Common myeloid progenitor, CD34-positive (primary cell): ENCODE measurements at regions not wholly inside any gene's neighbourhood (a gene's known extent, or its start where the extent isn't known, plus 50 kb on each side); places are given as distances from the start of the nearest gene placed in this dataset.

Experiments used
- CTCF ChIA-PET: fragments of 350-600 bp; sonication (Branson Sonifier 250); formaldehyde crosslinking; loops from one replicate; lab custom pipeline; 2021; ENCODE audit warnings: antibody characterized with exemption; lab: Charles Lee
- POLR2A ChIA-PET: fragments of 350-600 bp; sonication (Branson Sonifier 250); formaldehyde crosslinking; loops from one replicate; lab custom pipeline; 2021; ENCODE audit warnings: antibody characterized with exemption; lab: Charles Lee
- DNase-seq, 3 donors: peaks; one replicate each; pipeline versions ENCODE4 v3.0.0 to v3.0.0-alpha.2; 2013
- H3K27ac ChIP-seq, 2 experiments: 1 replicate in 1 of 2; 2 replicates in 1 of 2; pipeline ENCODE4 v1.7.0; 2013; ENCODE audit warnings: inconsistent platforms in 2 of 2, low read length in 2 of 2, mild to moderate bottlenecking in 2 of 2, low read depth in 1 of 2, moderate library complexity in 1 of 2; ENCODE audit not compliant: severe bottlenecking in 2 of 2, insufficient read depth in 1 of 2, poor library complexity in 1 of 2
- H3K27me3 ChIP-seq, 5 experiments: replicated peaks in 2 of 5; 1 replicate in 3 of 5; 2 replicates in 2 of 5; pipeline versions ENCODE4 v1.6.1 to v1.7.0; 2013; ENCODE audit warnings: low read length in 4 of 5, mild to moderate bottlenecking in 2 of 5, moderate library complexity in 2 of 5, inconsistent platforms in 1 of 5; ENCODE audit not compliant: insufficient read depth in 5 of 5, control insufficient read depth in 4 of 5
- H3K36me3 ChIP-seq, 4 experiments: 1 replicate in 2 of 4; 2 replicates in 2 of 4; pipeline versions ENCODE4 v1.6.1 to v1.7.0; 2013; ENCODE audit warnings: low read length in 3 of 4, control low read depth in 1 of 4, mild to moderate bottlenecking in 1 of 4; ENCODE audit not compliant: control insufficient read depth in 4 of 4, insufficient read depth in 4 of 4
- H3K4me1 ChIP-seq, 4 experiments: 1 replicate in 3 of 4; 2 replicates in 1 of 4; pipeline versions ENCODE4 v1.6.1 to v1.7.1; 2013; ENCODE audit warnings: low read length in 3 of 4, mild to moderate bottlenecking in 3 of 4, control low read depth in 1 of 4, inconsistent platforms in 1 of 4, moderate library complexity in 1 of 4; ENCODE audit not compliant: control insufficient read depth in 4 of 4, insufficient read depth in 4 of 4; ENCODE audit errors: control extremely low read depth in 1 of 4
- H3K4me3 ChIP-seq, 7 experiments: 1 replicate in 4 of 7; 2 replicates in 3 of 7; pipeline versions ENCODE4 v1.5.1 to v1.7.0; 2013; ENCODE audit warnings: mild to moderate bottlenecking in 7 of 7, low read length in 6 of 7, moderate library complexity in 6 of 7, inconsistent platforms in 2 of 7, low read depth in 2 of 7, control low read depth in 1 of 7; ENCODE audit not compliant: insufficient read depth in 4 of 7, control insufficient read depth in 1 of 7; ENCODE audit errors: extremely low read depth in 1 of 7
- H3K9me3 ChIP-seq, 5 experiments: 1 replicate in 4 of 5; 2 replicates in 1 of 5; pipeline versions ENCODE4 v1.6.1 to v1.7.1; 2013; ENCODE audit warnings: low read length in 4 of 5, mild to moderate bottlenecking in 2 of 5, inconsistent platforms in 1 of 5, low read depth in 1 of 5, moderate library complexity in 1 of 5; ENCODE audit not compliant: control insufficient read depth in 4 of 5, insufficient read depth in 2 of 5; ENCODE audit errors: control extremely low read depth in 1 of 5
- WGBS: methylation state at CpG from one replicate; pipeline ENCODE4 v1.1.5; 2013; ENCODE audit not compliant: insufficient coverage; 5-methylcytosine and 5-hydroxymethylcytosine counted together

DNA sequence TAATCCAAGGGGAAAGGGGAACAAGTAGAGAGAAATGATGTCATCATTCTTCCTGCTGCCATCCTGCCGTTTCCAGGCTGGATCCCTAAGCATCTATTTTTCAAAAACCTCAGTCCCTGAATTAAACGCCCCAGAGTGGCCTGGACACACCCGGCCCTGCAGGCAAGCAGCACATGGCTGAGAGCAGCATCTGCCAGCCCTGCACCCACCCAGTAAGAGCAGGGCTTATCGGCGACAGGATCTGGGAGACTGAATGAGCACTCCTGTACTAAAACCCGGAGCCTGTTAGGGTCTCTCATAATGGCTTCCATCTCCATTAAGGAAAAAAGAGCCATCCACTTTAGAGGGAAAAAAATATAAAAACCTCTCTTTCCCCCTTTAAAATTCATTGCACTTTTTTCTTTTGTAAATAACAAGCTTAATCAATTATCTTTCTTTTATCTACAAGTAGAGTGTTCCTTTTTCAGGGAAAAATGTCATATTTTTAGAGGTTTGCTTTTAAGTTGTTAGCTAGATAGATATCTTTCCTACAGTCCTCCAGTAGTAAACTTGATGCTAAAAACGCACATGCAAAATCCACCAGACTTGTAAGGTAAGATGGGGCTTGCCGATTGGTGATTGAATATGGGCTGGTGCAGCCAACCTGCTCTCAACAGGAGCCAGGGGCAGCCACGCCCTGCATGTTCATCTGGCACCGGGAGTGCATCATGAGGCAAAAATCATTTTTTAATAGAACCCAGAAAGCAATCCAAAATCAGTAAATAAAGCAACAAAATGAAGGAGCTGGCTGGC, 457.8 kb downstream of the EIPR1 start:
- WGBS = 75% methylated on average over 9 of the region's 10 CpGs
- Histone ChIP-seq H3K27ac (no peak overlapping the region), H3K4me1 (no peaks in the 10 kb centered on the region), H3K9me3 (no peaks in the 10 kb centered on the region), H3K4me3 (no peak overlapping the region), H3K27me3 (no peaks in the 10 kb centered on the region), H3K36me3 (no peaks in the 10 kb centered on the region)
- no peak for DNase-seq
- ChIA-PET CTCF (interaction anchor here (0.7 to 1.1 kb wide), 2 partner anchors 35 to 108 kb away, joined by 3 read pairs; no protein-coding TSS in a partner anchor), POLR2A (no interaction called here)

GRCh38 chr2:2919026-2919425, 458.6 kb downstream of the EIPR1 start:
- Histone ChIP-seq H3K27me3 (no peaks in the 10 kb centered on the region), H3K4me3 (no peak overlapping the region), H3K4me1 (no peaks in the 10 kb centered on the region), H3K9me3 (no peaks in the 10 kb centered on the region), H3K36me3 (no peaks in the 10 kb centered on the region), H3K27ac (no peak overlapping the region)
- ChIA-PET POLR2A (no interaction called here), CTCF (no interaction called here)
- 100% methylated on average over 3 of the region's 5 CpGs for WGBS
- DNase-seq = no peak

DNA sequence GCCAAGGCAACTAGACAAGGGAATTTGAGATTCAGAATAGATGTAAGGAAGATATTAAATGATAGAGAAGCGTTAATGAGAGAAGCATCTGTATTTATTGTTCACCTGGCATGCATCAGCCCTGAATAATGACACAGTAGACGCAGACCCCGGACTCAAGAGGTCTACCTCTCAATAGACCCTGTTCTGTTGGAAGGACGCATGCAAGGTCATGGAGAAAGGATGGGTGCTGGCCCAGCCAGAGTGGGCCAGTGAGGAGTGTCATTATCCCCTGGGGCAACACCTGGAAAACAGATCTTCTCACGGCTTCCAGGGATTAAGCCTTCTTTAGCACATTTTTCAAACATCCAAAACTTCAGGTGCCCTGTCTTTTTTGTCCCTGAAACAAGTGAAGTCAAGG, 461.0 kb downstream of the EIPR1 start:
- no peaks in the 10 kb centered on the region for H3K27me3 ChIP-seq
- no peak overlapping the region for H3K27ac ChIP-seq
- no peak overlapping the region for H3K4me3 ChIP-seq
- WGBS = 97% methylated on average over 5 of the region's 5 CpGs
- no peaks in the 10 kb centered on the region for H3K9me3 ChIP-seq
- no peaks in the 10 kb centered on the region for H3K36me3 ChIP-seq
- no peak for DNase-seq
- ChIA-PET POLR2A (no interaction called here), CTCF (no interaction called here)
- H3K4me1 ChIP-seq = no peaks in the 10 kb centered on the region

- ChIA-PET CTCF (no interaction called here), POLR2A (no interaction called here)
- Histone ChIP-seq H3K4me3 (no peak overlapping the region), H3K36me3 (no peaks in the 10 kb centered on the region), H3K27me3 (no peaks in the 10 kb centered on the region), H3K4me1 (no peaks in the 10 kb centered on the region), H3K9me3 (no peaks in the 10 kb centered on the region), H3K27ac (no peak overlapping the region)
- 97% methylated on average over 7 of the region's 8 CpGs for WGBS
- DNase-seq = no peak
Measured at GRCh38 chr2:2914252-2914651, 463.4 kb downstream of the EIPR1 start.

GRCh38 chr2:2913601-2914120, 464.0 kb downstream of the EIPR1 start:
- no peaks in the 10 kb centered on the region for H3K27me3 ChIP-seq
- H3K9me3 ChIP-seq = no peaks in the 10 kb centered on the region
- 91% methylated on average over 13 of the region's 13 CpGs for WGBS
- H3K4me3 ChIP-seq = no peak overlapping the region
- H3K36me3 ChIP-seq = no peaks in the 10 kb centered on the region
- POLR2A ChIA-PET = no interaction called here
- no peak overlapping the region for H3K27ac ChIP-seq
- H3K4me1 ChIP-seq = no peaks in the 10 kb centered on the region
- CTCF ChIA-PET = no interaction called here
- no peak for DNase-seq

- Histone ChIP-seq H3K4me1 (no peaks in the 10 kb centered on the region), H3K27me3 (no peaks in the 10 kb centered on the region), H3K36me3 (no peaks in the 10 kb centered on the region), H3K9me3 (no peaks in the 10 kb centered on the region), H3K27ac (no peak overlapping the region), H3K4me3 (no peak overlapping the region)
- no peak for DNase-seq
- ChIA-PET POLR2A (no interaction called here), CTCF (no interaction called here)
- WGBS = 94% methylated on average over 10 of the region's 10 CpGs
Measured at GRCh38 chr2:2912731-2913130, 464.9 kb downstream of the EIPR1 start.

GRCh38 chr2:2912293-2912692, 465.3 kb downstream of the EIPR1 start:
- Histone ChIP-seq H3K27me3 (no peaks in the 10 kb centered on the region), H3K9me3 (no peaks in the 10 kb centered on the region), H3K27ac (no peak overlapping the region), H3K4me3 (no peak overlapping the region), H3K4me1 (no peaks in the 10 kb centered on the region), H3K36me3 (no peaks in the 10 kb centered on the region)
- 100% methylated on average over 1 of the region's 3 CpGs for WGBS
- no peak for DNase-seq
- ChIA-PET CTCF (no interaction called here), POLR2A (no interaction called here)
